BLaER1 treated with 17β-estradiol and CSF1 and Interleukin-3, amounts not matched to agents 10 nM and 100 nM (cell line): ENCODE measurements at regions not wholly inside any gene's neighbourhood (a gene's known extent, or its start where the extent isn't known, plus 50 kb on each side); places are given as distances from the start of the nearest gene placed in this dataset.

Source experiments
- H3K27ac ChIP-seq, 11 experiments: shearing (Covaris generic); formaldehyde crosslinking; 2 replicates each; pipeline ENCODE4 v1.8.1; 2022
- H3K27me3 ChIP-seq, 11 experiments: shearing (Covaris generic); formaldehyde crosslinking; 2 replicates each; pipeline ENCODE4 v1.8.1; 2022
- H3K36me3 ChIP-seq, 11 experiments: shearing (Covaris generic); formaldehyde crosslinking; 2 replicates each; pipeline ENCODE4 v1.8.1; 2022
- H3K4me1 ChIP-seq, 10 experiments: shearing (Covaris generic); formaldehyde crosslinking; 2 replicates each; pipeline ENCODE4 v1.8.1; 2022
- H3K4me2 ChIP-seq, 11 experiments: shearing (Covaris generic); formaldehyde crosslinking; 2 replicates each; pipeline ENCODE4 v1.8.1; 2022
- H3K4me3 ChIP-seq, 10 experiments: shearing (Covaris generic); formaldehyde crosslinking; 2 replicates each; pipeline ENCODE4 v1.8.1; 2022
- H3K9ac ChIP-seq, 11 experiments: shearing (Covaris generic); formaldehyde crosslinking; 2 replicates each; pipeline ENCODE4 v1.8.1; 2022
- H3K9me3 ChIP-seq, 11 experiments: shearing (Covaris generic); formaldehyde crosslinking; replicated peaks in 1 of 11; 2 replicates each; pipeline ENCODE4 v1.8.1; 2022
- H4K20me1 ChIP-seq, 11 experiments: shearing (Covaris generic); formaldehyde crosslinking; 2 replicates each; pipeline ENCODE4 v1.8.1; 2022
- Cebpa-rat ChIP-seq, 11 experiments: shearing (Covaris generic); IDR thresholded peaks; 2 replicates each; pipeline ENCODE4 v1.8.1; 2022

- Histone ChIP-seq H4K20me1 (no peaks in the 10 kb centered on the region), H3K4me3 (no peak overlapping the region), H3K36me3 (no peaks in the 10 kb centered on the region), H3K9me3 (no peaks in the 10 kb centered on the region), H3K27me3 (no peaks in the 10 kb centered on the region), H3K27ac (no peak overlapping the region), H3K4me1 (peaks cover 4 to 34% (median 10%) of the 10 kb centered on the region in 10 experiments; a peak in 18 of 20 replicates), H3K9ac (no peak overlapping the region), H3K4me2 (no peak overlapping the region)
- TF ChIP-seq Cebpa-rat (IDR thresholded peaks at IDR 0.05): no peak
Measured at GRCh38 chr1:55476445-55477015, 261.4 kb upstream of the USP24 start.

- peaks cover 4 to 20% (median 10%) of the 10 kb centered on the region in 10 experiments; a peak in 18 of 20 replicates for H3K4me1 ChIP-seq
- peak overlapping the region in 5 of 11 experiments; percentile 23 to 66 (median 44); a peak in 9 of 22 replicates for H3K4me2 ChIP-seq
- H3K27me3 ChIP-seq: no peaks in the 10 kb centered on the region
- no peak for TF ChIP-seq Cebpa-rat (IDR thresholded peaks at IDR 0.05)
- no peaks in the 10 kb centered on the region for H3K9me3 ChIP-seq
- H3K9ac ChIP-seq: no peak overlapping the region
- H3K27ac ChIP-seq: no peak overlapping the region
- H4K20me1 ChIP-seq: no peaks in the 10 kb centered on the region
- H3K4me3 ChIP-seq: no peak overlapping the region
- H3K36me3 ChIP-seq: no peaks in the 10 kb centered on the region
Measured at GRCh38 chr1:55474168-55474786, 259.1 kb upstream of the USP24 start.

- Histone ChIP-seq H3K9ac (no peak overlapping the region), H3K9me3 (no peaks in the 10 kb centered on the region), H4K20me1 (no peaks in the 10 kb centered on the region), H3K27me3 (no peaks in the 10 kb centered on the region), H3K4me1 (peaks cover 0 to 20% (median 8%) of the 10 kb centered on the region in 10 experiments; a peak in 12 of 20 replicates), H3K27ac (no peak overlapping the region), H3K36me3 (no peaks in the 10 kb centered on the region), H3K4me2 (peak overlapping the region in 5 of 11 experiments; percentile 23 to 66 (median 44); a peak in 7 of 22 replicates), H3K4me3 (no peak overlapping the region)
- TF ChIP-seq Cebpa-rat (IDR thresholded peaks at IDR 0.05): no peak
Measured at GRCh38 chr1:55473661-55474060, 258.5 kb upstream of the USP24 start.

GRCh38 chr1:55472784-55473183 lies 257.6 kb upstream of the USP24 start:
- Histone ChIP-seq H3K9me3 (no peaks in the 10 kb centered on the region), H3K27ac (no peak overlapping the region), H4K20me1 (no peaks in the 10 kb centered on the region), H3K4me2 (no peak overlapping the region), H3K9ac (no peak overlapping the region), H3K4me1 (peaks cover 0 to 20% (median 8%) of the 10 kb centered on the region in 10 experiments; a peak in 12 of 20 replicates), H3K36me3 (no peaks in the 10 kb centered on the region), H3K4me3 (no peak overlapping the region), H3K27me3 (no peaks in the 10 kb centered on the region)
- TF ChIP-seq Cebpa-rat (IDR thresholded peaks at IDR 0.05): no peak

GRCh38 chr1:55472115-55472514 lies 257.0 kb upstream of the USP24 start:
- no peak overlapping the region for H3K9ac ChIP-seq
- H3K27ac ChIP-seq: no peak overlapping the region
- no peaks in the 10 kb centered on the region for H3K36me3 ChIP-seq
- peaks cover 0 to 20% (median 8%) of the 10 kb centered on the region in 10 experiments; a peak in 12 of 20 replicates for H3K4me1 ChIP-seq
- TF ChIP-seq Cebpa-rat (IDR thresholded peaks at IDR 0.05): no peak
- H3K9me3 ChIP-seq: no peaks in the 10 kb centered on the region
- no peaks in the 10 kb centered on the region for H3K27me3 ChIP-seq
- H3K4me2 ChIP-seq: no peak overlapping the region
- H3K4me3 ChIP-seq: no peak overlapping the region
- H4K20me1 ChIP-seq: no peaks in the 10 kb centered on the region

- no peaks in the 10 kb centered on the region for H3K36me3 ChIP-seq
- H3K27ac ChIP-seq: no peak overlapping the region
- H3K9me3 ChIP-seq: no peaks in the 10 kb centered on the region
- no peak for TF ChIP-seq Cebpa-rat (IDR thresholded peaks at IDR 0.05)
- H3K27me3 ChIP-seq: no peaks in the 10 kb centered on the region
- no peak overlapping the region; a peak in 1 of 22 replicates for H3K4me2 ChIP-seq
- no peak overlapping the region for H3K4me3 ChIP-seq
- no peak overlapping the region for H3K9ac ChIP-seq
- H3K4me1 ChIP-seq: no peaks in the 10 kb centered on the region; a peak in 1 of 20 replicates
- no peaks in the 10 kb centered on the region for H4K20me1 ChIP-seq
Measured at GRCh38 chr1:55468142-55468795, 253.1 kb upstream of the USP24 start.

- no peak for TF ChIP-seq Cebpa-rat (IDR thresholded peaks at IDR 0.05)
- H3K9me3 ChIP-seq: no peaks in the 10 kb centered on the region
- no peak overlapping the region for H3K4me2 ChIP-seq
- no peaks in the 10 kb centered on the region for H3K27me3 ChIP-seq
- no peaks in the 10 kb centered on the region for H4K20me1 ChIP-seq
- no peaks in the 10 kb centered on the region for H3K36me3 ChIP-seq
- H3K4me1 ChIP-seq: no peaks in the 10 kb centered on the region
- no peak overlapping the region for H3K27ac ChIP-seq
- no peak overlapping the region for H3K4me3 ChIP-seq
- no peak overlapping the region for H3K9ac ChIP-seq
Measured at GRCh38 chr1:55466921-55467320, 251.8 kb upstream of the USP24 start.

- Histone ChIP-seq H3K36me3 (no peaks in the 10 kb centered on the region), H3K27ac (no peak overlapping the region), H3K4me3 (no peak overlapping the region), H3K4me2 (no peak overlapping the region), H3K4me1 (no peaks in the 10 kb centered on the region), H3K9me3 (no peaks in the 10 kb centered on the region), H3K9ac (no peak overlapping the region), H4K20me1 (no peaks in the 10 kb centered on the region), H3K27me3 (no peaks in the 10 kb centered on the region)
- no peak for TF ChIP-seq Cebpa-rat (IDR thresholded peaks at IDR 0.05)
Measured at GRCh38 chr1:55466373-55466772, 251.2 kb upstream of the USP24 start.

- H3K4me2 ChIP-seq: no peak overlapping the region
- H3K36me3 ChIP-seq: no peaks in the 10 kb centered on the region
- H3K9me3 ChIP-seq: no peaks in the 10 kb centered on the region
- H3K4me1 ChIP-seq: no peaks in the 10 kb centered on the region
- no peak overlapping the region for H3K27ac ChIP-seq
- no peak for TF ChIP-seq Cebpa-rat (IDR thresholded peaks at IDR 0.05)
- H4K20me1 ChIP-seq: no peaks in the 10 kb centered on the region
- H3K4me3 ChIP-seq: no peak overlapping the region
- H3K27me3 ChIP-seq: no peaks in the 10 kb centered on the region
- no peak overlapping the region for H3K9ac ChIP-seq
Measured at GRCh38 chr1:55464550-55464949, 249.4 kb upstream of the USP24 start.
